Endometrial microvascular endothelial cells (primary cell): ENCODE measurements at regions not wholly inside any gene's neighbourhood (a gene's known extent, or its start where the extent isn't known, plus 50 kb on each side); places are given as distances from the start of the nearest gene placed in this dataset.

Source experiments
- in situ Hi-C: cut with HindIII; loops from 2 replicates; pipeline ENCODE4 v1.10.0; 2017; ENCODE audit warnings: low sequenced_read_pairs, low pct_unique_long_range_greater_than_20kb; ENCODE audit errors: inconsistent ontology term

DNA sequence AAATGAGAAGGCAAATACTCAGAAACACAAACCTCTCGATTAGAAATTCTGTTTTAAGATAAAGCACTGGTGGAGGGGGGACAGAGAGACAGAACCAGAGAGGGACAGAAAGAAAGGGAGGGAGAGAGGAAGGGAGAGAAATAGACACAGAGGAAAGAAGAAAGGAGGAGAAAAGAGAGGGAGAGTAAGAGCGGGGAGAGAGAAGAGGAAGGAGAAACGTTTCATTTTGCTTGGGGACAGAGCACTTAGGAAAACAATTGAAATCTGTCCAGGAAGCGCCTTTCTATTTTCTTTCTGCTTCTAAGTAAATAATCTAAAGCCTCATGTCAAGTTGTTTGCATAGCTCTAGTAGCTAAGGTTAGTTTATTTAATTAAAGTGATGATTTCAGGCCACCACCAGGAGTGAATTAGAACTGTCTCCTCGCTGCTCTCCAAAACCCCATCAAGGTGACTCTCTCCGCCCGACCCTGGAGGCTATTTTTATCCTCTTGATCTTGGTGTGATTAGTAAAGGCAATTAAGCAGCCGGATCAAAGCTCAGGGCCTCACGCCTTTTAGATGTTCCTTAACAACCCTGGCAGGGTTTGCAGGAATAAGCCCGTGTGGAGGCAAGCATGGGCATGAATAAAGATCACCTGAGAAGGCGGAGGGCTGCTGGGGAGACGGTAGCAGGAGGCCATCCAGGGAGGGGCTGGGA is 73.4 kb upstream of the INSIG1 start:
- in situ Hi-C loops, result no loop called here

DNA sequence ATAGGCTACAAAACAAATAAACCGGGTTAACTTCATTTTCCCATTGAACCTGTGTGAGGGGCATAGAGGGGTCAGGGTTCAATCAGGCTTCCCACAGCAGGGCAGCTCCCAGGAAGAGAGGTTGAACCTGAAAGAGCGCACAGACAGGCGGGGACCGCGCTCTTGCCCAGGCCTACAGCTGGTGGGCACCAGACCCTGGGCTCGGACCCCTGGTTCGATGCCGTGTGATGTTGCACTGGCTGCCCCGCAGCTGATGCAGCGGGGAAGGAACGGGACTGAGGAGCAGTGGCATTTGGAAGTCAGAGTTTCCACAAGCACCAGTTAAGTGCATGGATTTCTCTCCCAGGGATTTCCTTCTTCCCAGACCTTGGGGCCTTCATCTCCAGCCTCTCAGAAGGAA is 72.6 kb upstream of the INSIG1 start:
- in situ Hi-C loops, result no loop called here

DNA sequence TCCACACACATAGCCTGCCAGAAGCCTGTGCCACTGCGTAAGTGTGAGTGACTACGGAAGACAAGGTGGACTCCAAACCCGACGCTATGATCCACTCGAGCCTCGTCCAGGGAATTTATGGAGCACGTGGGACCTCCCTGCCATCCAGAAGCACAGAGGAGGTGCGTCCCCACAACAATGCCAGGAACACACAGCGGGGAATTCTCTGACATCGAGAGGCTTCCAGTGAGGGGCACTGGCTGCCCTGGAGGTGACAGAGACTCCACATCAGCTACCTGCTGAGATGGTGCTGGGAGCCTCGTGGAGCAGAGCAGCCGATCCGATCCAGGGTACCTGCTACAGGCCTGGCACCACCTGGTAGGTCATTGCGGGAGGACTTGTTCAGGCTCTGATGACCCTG is 72.2 kb upstream of the INSIG1 start:
- in situ Hi-C loops, result no loop called here

DNA sequence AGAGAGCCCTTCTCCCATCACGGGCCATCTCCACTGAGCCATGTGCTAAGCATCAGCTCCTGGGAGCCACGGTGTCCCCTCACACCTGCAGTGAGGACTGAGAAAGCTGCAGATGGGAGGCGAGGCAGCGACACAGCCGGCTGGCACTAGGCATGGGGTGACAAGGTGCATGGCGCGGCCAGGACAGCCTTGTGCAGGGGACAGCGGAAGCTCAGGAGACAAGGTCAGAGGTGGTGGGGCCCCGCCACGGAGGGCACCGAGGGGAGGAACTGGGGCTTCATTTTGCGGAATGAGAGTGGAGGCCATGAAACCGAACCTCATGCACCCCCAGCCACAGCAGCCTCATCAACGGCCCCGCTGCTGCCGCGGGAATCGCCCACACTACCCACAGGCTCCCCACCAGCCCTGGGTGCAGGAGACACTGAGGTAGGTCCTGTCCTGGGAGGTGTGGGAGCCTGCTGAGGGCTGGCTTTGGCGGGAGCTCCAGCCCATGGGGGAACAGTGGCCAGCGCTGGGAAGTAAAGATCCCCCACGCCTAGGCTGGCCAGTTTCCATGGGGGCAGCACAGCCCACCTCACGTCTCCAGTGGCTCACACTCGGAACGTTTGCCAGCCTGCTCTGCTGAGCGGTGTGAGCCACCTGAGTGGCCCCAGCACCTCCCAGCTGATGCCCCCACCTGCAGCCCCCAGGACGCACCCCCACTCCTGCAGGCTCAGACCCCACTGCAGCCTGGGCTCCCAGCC is 71.2 kb upstream of the INSIG1 start:
- in situ Hi-C loops, result no loop called here

DNA sequence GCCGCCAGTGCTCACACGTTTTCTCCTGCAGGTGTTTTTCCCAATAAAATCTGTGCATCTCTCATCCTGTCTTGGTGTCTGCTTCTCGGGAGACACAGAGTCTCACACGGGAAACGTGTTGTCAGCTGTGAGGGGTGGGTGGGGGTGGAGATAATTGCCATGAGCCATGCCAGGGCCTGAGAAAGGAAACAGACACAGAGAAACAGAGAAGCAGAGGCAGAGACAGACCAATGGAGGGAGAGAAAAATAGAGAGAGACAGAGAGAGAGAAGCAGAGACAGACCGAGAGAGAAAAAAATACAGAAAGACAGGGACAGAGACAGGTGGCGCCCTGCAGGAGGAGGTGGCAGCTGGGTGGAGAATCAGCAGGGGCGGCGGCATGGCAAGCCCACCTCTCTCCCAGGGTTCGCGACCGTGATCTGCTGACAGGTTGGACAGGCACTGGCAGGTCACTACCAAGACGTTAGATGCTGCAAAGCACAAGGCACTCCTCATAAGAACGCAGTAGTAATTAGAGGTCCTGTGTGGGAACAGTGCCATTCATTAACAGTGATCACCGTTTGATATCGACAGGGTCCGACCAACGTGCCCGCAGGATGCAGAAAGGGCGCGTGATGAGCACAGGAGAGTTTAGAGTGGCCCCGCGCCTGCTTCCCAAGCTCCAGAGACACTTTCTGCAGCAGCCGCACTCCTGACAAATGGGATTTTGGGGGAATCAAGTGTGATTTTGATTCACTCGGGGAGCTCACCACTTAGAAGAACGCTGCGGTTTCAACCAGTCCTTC is 70.5 kb upstream of the INSIG1 start:
- in situ Hi-C loops, result no loop called here

DNA sequence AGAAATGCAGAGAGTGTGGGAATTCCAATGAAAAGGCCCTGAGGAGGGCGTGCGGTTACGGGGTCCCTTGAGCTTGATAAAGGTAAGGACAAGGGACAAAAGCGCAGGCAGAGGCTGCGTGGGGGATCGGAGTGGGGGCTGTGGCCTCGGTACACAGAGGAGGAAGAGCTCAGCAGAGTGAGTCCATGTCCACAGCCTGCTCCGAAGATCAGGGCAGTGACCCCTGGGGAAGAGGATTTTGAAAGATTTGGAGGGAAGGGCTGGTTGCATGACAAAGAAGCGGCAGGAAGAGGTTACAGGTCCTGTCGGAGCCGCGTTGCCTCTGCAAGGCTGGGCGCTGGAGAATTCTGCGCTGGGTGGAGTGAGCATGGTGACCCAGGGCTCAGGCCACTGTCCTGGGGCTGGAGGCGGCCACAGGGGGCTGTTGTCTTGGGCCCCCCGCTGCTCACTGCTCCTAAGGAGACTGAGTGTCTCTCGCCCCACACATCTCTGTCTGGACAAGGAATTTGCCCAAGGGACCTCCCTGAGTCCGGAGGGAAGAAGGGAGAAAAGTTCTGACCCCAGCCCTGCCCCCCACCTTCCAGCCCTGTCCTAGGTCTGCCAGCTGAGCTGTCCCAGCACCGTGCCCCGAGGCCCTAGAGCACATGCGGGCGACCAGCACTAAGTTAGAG is 69.8 kb upstream of the INSIG1 start:
- in situ Hi-C loops, result no loop called here

DNA sequence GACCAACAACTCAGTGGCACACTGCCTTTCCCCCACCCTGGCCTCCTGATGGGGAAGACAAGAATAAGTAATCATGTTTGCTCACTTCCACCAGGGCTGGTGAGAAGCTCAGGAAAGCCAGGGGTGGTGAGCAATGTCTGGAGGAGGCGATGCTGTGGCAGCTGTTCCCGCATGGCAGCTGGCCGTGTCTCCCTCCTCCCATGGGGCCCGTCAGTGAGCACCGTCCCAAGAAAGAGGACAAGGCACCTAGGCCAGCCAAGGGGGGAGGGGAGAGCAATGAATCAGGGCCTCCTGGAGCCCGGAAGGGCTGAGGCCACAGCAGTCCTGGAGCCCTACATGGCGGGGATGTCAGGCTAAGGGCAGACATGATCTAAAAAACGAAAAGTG is 69.2 kb upstream of the INSIG1 start:
- in situ Hi-C loops, result no loop called here

DNA sequence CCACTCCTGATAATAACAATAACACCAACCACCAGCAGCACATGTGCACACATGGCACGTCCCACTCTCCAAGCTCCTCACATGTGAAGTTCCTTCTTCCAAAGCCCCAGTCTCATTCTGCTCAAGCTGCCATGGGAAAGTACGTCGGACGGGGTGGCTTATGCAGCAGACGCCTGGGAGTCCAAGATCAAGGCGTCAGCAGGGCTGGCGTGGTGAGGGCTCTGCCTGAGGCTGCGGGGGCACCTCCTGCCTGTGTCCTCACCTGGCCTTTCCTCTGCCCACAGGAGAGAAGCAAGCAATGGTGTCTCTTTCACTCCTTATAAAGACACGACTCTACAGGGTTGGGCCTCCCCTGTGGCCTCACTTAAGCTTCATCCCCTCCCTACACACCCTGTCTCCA is 68.8 kb upstream of the INSIG1 start:
- in situ Hi-C loops, result no loop called here

DNA sequence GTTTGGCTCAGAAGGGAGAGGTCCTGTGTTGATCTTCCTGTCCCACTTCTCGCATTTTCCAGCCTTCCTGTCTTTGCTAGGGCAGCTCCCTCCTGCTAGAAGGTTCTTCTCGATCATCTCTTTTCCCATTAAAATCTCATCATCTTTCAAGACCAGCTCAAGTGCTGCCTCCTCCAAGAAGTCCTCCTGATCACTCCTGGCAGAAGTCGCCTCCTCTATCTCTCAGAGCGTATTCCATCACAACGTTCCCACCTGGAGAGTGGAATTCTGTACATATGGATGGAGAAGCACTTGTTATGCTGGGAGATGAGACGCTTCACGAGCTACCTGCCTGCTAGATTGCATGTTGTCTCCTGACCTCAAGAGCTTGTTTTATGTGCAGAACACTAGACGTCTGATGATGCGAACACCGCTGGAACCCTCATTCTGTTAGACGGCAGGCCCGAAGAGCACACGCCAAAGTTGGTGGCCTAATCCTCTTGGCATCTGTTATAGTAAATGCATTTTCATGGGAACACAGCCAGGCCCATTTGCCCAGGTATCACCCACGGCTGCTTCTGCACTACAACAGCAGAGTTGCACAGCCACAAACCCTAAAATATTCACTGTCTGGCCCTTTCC is 68.0 kb upstream of the INSIG1 start:
- in situ Hi-C loops, result no loop called here

DNA sequence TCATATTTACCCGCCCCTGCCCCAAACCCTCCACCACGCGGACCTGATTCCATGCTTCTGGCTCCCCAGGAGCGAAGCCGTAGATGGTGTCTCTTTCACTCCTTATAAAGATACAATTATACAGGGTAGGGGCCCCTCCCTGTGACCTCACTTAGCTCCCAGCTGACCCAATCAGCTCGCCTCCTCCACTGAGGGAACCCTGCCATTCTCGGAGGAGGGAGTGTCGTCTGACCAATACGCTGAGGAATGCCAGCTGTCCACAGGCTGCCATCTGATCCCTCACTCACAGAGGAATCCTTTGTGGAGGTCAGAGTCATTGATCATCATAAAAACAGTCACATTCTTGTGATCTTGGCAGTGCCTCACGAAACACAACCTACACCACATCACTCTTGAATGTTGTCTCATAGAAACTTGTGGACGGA is 67.5 kb upstream of the INSIG1 start:
- in situ Hi-C loops, result no loop called here

DNA sequence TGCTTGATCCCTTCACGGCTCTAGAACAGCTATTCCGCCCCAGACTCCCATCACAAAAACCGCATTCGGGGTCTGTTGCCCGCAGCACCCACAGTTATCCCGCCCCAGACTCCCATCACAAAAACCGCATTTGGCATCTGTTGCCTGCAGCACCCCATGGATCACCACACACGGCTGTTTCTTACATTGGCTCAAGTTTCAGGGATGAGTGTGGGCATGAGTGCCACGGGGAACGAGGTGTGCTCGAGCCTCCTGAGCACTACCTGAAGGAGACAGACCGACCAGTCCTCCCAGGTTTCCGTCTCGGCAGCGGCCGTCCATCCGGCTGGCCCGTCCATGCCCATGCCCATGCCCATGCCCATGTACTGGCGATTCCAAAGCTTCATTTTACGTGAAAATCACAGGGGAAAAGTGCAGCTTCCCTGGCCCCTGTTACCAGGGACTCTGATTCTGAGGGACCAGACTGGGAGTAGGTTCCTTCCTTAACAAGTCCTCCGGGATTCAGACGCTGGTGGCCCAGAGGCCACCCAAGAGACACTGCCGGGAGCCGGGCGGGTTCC is 66.4 kb upstream of the INSIG1 start:
- in situ Hi-C loops, result no loop called here

DNA sequence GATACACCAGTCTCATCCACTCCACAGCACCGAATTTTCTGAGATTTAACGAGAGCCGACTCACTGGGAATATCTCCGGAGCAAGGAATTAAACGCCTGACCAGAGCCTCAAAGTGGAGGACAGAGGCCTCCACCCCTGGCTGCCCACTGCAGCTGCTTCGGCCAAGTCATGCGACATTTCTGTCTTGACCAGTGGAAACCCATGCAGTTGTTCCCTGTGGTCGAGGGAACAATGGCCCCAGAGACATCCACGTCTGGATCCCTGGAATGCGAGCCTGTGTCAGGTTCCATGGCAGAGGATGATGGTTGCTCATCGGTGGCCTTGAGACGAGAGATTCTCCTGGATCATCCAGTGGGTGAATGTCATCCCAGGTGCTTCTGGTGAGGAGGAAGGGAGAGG is 65.7 kb upstream of the INSIG1 start:
- in situ Hi-C loops, result no loop called here

DNA sequence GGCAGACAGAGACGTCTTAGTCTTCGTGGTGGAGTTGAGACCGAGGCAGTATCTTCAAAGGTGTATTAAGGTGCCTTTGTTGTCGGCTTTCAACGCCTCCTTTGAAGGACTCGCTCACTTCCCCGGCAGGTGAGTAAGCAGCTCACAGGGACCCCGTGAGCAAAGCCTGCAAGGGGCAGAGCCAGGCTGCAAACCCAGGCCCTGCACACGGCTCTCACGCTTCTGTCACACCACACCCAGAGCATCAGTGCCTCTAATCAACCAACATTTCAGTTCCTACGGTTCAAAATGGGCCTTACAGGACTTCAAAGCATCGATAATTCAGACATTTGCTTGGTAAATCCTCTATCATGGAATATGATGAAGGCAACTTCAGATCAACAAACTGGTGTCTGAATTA is 64.8 kb upstream of the INSIG1 start:
- in situ Hi-C loops, result no loop called here

DNA sequence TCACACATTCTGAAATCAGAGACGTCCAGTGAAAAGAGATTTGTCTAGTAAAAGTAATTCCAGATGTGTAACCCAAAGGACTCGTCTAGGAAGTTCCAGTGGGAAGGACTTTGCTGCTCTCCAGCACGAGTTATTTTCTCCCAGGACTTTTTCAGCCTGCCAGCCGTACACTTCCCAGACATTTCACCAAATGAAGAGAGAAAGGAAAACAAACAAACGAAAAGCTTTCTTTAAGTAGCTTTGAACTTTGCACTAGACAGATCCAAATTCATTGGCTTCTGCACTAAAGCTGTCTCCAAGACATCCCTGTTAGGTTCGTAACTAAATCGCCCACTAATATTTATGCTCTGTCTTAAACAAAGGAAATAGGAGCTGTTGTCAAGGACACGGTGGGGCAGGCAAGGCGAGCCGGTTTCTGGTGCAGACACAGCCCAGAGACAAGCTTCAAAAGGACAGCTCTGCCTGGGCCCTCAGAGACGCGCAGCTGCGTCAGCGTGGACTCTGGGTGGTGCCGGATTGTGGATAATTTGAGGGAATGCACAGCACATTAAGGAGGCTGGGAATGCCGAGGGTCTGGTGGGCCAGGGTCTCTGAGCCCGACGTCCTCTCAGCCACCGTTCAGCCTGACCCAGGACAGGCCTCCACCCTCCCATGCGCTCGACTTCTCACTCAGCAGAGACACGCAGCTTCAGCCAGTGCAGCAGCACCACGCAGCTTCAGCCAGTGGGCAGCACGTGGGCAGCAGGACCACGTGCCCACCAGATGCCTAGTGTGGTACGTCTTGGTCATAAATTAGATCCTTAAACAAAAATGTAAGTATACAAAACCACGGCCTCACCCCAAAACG is 64.1 kb upstream of the INSIG1 start:
- in situ Hi-C loops, result no loop called here

DNA sequence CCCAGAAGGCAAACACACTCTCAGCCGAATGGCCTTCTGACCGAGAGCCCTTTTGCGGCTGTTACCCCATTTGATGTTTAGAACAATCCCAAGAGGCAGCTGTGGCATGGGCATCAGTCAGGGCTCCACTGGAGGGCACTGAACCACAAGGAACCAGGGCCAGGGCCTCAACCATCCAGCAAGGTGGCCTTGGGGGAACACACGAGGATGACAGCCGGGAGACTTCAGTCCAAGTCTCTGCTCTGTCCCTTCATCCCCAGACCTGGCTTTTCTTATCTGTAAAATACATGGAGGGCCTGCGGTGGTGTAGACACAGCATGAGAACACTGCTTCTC is 63.6 kb upstream of the INSIG1 start:
- in situ Hi-C loops, result no loop called here

DNA sequence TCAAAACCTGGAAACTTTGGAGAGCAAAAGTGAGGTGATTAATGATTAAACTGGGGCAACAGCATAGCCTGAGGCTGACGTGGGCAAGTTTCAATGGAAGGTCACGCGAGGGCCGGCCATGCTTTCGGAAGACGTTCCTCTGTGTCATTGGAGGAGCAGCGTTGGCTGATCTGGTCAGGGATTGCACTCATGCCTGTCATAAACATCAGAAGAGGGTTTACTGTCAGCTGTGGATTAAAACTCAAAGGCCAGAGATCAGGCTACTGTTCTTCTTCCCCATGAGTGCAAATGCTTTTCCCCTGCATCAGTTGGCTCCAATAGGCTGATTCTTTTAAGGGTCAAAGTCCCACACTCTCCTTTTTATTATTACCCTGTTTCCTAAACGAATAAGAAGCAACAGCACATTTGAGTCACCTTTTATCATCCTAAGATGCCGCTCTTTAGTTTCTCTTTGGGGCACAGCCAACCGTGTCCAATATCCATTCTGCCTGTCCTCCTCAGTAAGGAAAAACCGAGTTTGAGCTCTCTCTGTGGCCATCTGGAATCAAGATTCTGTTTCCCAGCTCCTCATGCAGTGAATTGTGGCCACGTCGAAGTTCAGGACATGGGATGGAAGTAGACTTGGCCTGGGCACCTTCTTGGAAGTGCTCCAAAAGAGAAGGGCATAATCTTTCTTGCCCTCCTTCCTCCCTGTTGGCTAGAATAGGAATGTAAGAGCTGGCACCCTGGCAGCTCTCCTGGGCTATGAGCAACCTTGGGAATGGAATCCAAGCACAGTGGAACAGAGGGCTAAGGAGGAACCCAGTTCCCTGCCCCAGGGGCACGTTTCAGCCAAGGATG is 62.5 kb upstream of the INSIG1 start:
- in situ Hi-C loops, result no loop called here

DNA sequence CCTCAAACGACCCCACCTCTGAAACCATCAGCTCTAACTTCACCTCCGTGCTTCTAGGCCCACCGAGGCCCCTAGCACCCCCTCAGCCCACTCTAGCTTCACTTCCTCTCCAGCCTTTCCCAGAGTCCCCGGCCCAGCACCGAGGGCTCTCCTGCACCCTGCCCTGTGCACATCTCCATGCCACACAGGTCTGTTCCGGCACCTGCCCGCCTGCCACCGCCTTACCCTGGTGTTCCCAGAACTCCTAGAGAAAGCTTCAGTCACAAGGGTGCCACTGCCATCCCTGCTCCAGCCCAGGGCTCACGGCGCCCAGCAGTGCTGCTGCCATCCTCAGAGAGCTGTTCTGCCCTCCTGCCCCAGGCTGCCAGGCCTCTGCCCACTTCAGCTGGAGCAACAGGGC is 61.3 kb upstream of the INSIG1 start:
- in situ Hi-C loops, result no loop called here
